ENCODE measurements at regions not wholly inside any gene's neighbourhood (a gene's known extent, or its start where the extent isn't known, plus 50 kb on each side); places are given as distances from the start of the nearest gene placed in this dataset.

DNA sequence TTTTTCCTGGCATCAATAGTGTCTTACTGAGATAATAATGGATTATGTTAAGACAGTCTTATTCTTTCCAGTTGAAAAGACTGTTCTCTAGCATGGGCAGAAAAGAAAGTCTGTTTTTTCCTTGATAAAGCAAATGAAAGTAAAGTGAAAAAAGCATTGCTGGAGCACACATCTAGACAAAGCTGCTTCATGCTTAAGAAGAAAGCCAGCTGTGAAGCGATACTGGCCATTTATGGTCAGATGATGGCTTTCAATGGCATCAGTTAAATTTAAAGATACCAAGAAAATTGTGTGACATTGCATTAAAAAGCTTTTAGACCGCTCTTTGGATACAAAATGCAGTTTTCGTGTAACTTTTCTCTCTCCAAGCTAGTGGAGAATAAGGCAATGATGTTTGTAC is 242.1 kb upstream of the TRAM1L1 start:
- no peak for DNase-seq

DNA sequence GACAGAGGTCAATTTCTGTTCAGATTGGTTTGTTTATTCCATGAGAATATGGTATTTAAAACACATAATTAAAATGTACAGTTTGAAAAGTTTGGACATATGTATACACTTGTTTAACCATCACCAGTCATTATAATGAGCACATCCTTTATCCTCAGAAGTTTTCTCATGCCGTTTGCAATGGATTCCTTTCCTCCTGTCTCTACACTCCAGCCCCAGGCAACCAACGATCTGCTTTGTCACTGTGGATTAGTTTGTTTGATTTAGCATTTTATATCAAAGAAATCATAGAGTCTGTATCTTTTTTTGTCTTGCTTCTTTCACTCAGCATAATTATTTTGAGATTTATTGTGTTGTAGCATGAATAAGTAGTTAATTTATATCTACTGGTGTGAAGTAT is 243.0 kb upstream of the TRAM1L1 start:
- no peak for DNase-seq

GRCh38 chr4:117331817-117332216 is 246.4 kb upstream of the TRAM1L1 start:
- DNase-seq, result no peak

DNA sequence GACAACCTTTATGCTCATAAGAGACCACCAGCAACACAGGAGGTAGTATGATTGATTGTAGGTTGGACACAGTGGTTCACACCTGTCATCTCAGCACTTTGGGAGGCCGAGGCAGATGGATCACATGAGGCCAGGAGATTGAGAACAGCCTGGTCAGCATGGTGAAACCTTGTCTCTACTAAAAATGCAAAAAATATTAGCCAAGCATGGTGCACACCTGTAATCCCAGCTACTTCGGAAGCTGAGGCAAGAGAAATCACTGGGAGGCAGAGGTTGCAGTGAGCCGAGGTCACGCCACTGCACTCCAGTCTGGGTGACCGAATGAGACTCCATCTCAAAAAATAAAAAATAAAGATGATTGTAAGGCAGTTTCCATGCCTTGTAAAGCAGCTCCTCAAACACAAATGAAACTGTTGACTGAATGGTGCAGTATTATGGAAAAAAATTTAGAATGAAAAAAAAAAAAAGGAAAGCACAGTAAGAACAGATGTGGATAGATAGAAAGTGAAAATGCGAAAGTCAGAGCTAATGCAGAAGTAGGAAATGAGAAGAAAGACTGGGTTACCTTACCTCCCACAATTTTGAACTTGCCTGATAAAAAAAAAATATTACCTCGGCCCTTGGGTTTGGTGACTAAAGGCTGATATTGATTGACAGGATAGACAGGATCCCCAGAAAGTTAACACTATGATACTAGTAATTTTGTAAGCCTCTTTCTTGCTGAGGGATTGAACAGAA is 249.2 kb upstream of the TRAM1L1 start:
- no peak for DNase-seq

GRCh38 chr4:117357437-117357836 is 272.1 kb upstream of the TRAM1L1 start:
- DNase-seq, result no peak

DNA sequence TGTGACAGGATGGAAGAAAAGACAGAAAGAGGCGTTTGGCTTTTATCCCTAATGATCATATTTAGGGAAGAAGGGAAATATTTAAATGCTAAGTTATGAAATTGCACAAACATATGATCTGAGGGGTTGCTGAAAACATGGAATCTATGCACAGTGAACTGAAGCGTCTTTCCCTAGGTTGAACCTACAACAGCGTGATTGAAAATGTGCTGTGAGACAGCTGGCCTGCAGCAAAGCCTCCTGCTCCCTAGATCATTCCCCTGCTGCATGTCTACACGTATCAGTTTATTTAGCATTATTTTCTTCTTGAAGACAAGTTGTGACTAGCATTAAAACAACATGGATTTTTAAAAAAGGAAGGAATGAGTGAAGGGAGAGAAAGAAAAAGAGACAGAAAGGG is 272.5 kb upstream of the TRAM1L1 start:
- DNase-seq, result no peak

GRCh38 chr4:117370944-117371668 is 285.7 kb upstream of the TRAM1L1 start:
- no peak for DNase-seq

DNA sequence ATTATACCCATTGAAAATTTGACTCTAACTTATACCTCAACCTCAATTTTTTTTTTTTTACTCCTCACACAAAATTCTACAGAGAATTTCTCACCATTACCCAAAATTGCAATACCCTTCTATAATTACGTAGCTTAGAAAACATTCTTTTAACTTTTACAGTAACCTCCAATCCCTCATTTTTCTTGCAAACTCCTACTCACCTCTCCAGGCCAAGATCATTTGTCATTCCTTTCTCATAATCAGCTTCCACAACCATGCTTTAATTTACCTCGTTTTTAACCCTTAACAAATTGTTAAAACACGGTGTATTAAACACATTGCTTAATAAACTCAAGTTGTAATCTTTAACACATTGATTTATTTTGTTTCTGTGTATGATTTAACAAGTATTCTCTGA is 289.7 kb upstream of the TRAM1L1 start:
- DNase-seq, result no peak

- DNase-seq, result no peak
Measured at GRCh38 chr4:117376692-117377091, 291.3 kb upstream of the TRAM1L1 start.

GRCh38 chr4:117378942-117379341 is 293.6 kb upstream of the TRAM1L1 start:
- DNase-seq, result no peak

GRCh38 chr4:117383468-117383867 is 298.1 kb upstream of the TRAM1L1 start:
- DNase-seq, result no peak

DNA sequence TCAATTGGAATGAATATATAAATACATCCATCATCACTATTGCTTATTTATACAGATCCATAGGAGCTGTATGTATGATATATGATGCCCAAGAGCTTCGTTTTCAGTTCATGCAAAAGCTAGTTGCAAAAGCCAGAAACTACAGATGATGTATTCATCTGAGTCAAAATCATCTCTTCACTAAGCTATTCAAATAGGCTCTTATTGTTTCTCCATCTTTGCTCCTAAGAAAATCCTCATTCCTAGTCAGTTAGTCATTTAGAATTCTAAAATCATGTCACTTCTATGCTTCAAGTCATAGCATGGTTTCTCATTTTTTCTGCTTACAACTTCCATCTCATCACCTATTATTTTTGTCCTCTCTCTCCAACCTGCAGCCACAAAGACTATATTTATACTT is 300.1 kb upstream of the TRAM1L1 start:
- DNase-seq, result no peak

- no peak for DNase-seq
Measured at GRCh38 chr4:117387072-117387471, 301.7 kb upstream of the TRAM1L1 start.

DNA sequence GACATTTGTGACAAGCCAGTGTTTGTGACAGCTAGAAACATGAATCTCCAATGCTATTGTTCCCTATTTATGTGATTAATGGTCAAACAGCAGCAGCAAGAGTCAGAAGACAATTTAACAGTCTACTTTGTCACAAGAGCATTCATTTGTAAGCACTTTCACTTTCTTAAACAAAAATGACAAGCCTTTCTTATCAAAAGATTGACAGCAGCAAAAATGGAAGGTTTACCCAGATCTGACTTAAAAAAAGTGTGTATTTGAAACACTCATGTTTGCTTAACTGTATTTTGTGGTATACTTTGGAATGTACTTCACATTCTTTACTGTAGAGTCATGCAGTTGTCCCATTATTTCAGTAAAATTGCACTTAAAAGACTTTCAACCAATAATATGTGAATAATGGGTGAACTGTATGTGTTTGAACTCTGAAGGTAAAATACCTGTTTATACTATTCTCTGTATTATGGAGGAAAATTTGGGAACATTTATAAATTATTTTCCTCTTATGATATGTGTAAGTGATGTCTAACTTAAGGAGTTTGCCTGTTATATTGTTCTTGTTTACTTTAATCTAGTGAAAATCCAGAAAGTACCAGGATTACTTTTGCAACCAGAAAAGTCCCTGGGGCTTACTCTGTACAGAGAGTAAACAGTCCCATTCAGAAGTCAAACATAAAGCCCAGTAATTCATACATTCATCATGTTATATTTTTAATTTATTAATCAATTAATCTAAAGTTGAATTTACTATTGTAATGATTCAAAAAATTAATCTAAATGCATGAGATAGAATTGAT is 314.9 kb upstream of the TRAM1L1 start:
- DNase-seq, result no peak

GRCh38 chr4:117412661-117413060 is 327.3 kb upstream of the TRAM1L1 start:
- DNase-seq, result no peak

GRCh38 chr4:117417856-117418255 is 332.5 kb upstream of the TRAM1L1 start:
- DNase-seq, result no peak

GRCh38 chr4:117420948-117421347 is 335.6 kb upstream of the TRAM1L1 start:
- DNase-seq, result no peak

- DNase-seq, result no peak
Measured at GRCh38 chr4:117421706-117422105, 336.3 kb upstream of the TRAM1L1 start.

DNA sequence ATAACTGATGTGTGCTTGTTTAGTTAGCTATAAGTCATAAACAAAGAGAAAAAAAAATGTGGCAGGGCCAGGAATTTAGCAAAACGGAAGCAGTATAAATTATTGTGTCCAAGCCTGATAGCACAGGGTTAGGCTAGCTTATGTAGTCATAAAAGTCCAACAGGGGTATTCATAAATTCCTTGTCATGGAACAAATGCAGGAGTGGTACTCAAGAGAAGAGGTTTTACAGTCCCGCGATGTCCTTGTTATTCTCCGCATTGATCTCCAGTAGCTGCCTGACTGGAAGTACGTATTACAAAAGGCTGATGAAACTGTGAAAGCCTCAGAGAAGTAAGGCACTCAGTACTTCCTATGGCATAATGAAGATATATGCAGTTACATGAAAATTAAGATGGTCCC is 336.9 kb upstream of the TRAM1L1 start:
- DNase-seq, result no peak

- no peak for DNase-seq
Measured at GRCh38 chr4:117425636-117426035, 340.3 kb upstream of the TRAM1L1 start.

DNA sequence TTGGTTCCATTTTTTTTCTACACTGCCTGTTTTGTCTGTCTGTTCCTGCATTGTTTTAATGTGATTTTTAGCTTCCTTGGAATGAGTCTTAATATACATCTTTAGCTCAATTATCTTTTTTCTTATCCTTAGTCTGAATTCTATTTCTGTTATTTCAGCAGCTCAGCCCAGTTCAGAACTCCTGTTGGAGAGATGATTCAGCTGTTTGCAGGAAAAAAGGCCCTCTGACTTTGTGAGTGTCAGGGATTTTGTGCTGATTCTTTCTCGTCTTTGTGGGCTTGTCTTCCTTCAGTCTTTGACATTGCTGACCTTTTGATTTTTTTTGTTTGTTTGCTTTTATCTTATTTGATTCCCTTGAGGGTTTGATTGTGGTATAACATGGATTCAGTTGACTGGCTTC is 343.2 kb upstream of the TRAM1L1 start:
- DNase-seq, result no peak

DNA sequence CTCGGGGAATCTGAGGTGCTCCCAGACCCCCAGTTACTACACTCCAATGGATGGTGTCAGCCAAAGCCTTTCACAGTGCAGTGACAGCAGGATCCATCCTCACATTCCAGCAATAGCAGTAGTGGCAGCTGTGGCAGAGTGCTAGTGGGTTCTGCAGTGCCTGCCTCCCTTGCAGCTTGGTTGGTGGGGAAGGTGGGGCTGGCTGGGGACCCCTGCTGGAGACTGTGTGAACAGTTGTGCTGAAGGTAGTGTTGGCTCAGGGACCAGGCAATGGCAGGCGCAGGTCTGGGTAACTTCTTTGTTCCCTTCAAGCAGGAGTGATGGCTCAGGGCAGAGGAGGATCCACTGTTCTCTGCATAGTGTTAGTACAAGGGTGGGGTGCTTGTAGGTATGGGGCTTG is 343.7 kb upstream of the TRAM1L1 start:
- no peak for DNase-seq

- DNase-seq, result no peak
Measured at GRCh38 chr4:117429506-117429905, 344.1 kb upstream of the TRAM1L1 start.

GRCh38 chr4:117434424-117434823 is 349.0 kb upstream of the TRAM1L1 start:
- DNase-seq, result no peak

Data from activated naive CD4-positive, alpha-beta T cell treated with anti-CD3 and anti-CD28 coated beads, Interleukin-2, amount 50 U/mL, for 16 hours (primary cell).